Activated CD4-positive, CD25-positive, alpha-beta regulatory T cell treated with anti-CD3 and anti-CD28 coated beads, Interleukin-2, amount 50 U/mL, for 72 hours (primary cell): ENCODE measurements at regions not wholly inside any gene's neighbourhood (a gene's known extent, or its start where the extent isn't known, plus 50 kb on each side); places are given as distances from the start of the nearest gene placed in this dataset.
A peak's percentile ranks its signal among the peaks of the same experiment; 100 is the strongest.
"Not testable (repeated sequence)": the region's sequence is repeated elsewhere in the genome, so short reads cannot be mapped to it uniquely, and the experiment has no call there.

Experiments
- DNase-seq: peaks from one replicate; pipeline ENCODE4 v3.0.0; 2021

GRCh38 chr3:177249203-177249602 is 51.9 kb upstream of the TBL1XR1 start:
- DNase-seq: no peak

GRCh38 chr3:177250151-177250550 is 52.9 kb upstream of the TBL1XR1 start:
- DNase-seq: no peak

- DNase-seq: no peak
Observed at GRCh38 chr3:177251755-177252154, 54.5 kb upstream of the TBL1XR1 start.

- DNase-seq: no peak
Observed at GRCh38 chr3:177257006-177257405, 59.7 kb upstream of the TBL1XR1 start.

GRCh38 chr3:177257625-177258024 is 60.3 kb upstream of the TBL1XR1 start:
- DNase-seq: no peak

- no peak for DNase-seq
Observed at GRCh38 chr3:177262396-177262795, 65.1 kb upstream of the TBL1XR1 start.

- DNase-seq: no peak
Observed at GRCh38 chr3:177263615-177264368, 66.5 kb upstream of the TBL1XR1 start.

GRCh38 chr3:177271811-177272501 is 74.7 kb upstream of the TBL1XR1 start:
- DNase-seq: not testable (repeated sequence)

- no peak for DNase-seq
Observed at GRCh38 chr3:177278016-177278415, 80.7 kb upstream of the TBL1XR1 start.

- no peak for DNase-seq
Observed at GRCh38 chr3:177279118-177279815, 82.0 kb upstream of the TBL1XR1 start.

GRCh38 chr3:177281292-177282118 is 84.2 kb upstream of the TBL1XR1 start:
- no peak for DNase-seq

- DNase-seq: no peak
Observed at GRCh38 chr3:177282119-177282655, 84.9 kb upstream of the TBL1XR1 start.

GRCh38 chr3:177283983-177284382 is 86.7 kb upstream of the TBL1XR1 start:
- no peak for DNase-seq

GRCh38 chr3:177284383-177284881 is 87.2 kb upstream of the TBL1XR1 start:
- peak; percentile 32 for DNase-seq

GRCh38 chr3:177286034-177286433 is 88.8 kb upstream of the TBL1XR1 start:
- DNase-seq: no peak

- DNase-seq: no peak
Observed at GRCh38 chr3:177287231-177287630, 89.9 kb upstream of the TBL1XR1 start.

- DNase-seq: no peak
Observed at GRCh38 chr3:177290633-177291032, 93.4 kb upstream of the TBL1XR1 start.

GRCh38 chr3:177294221-177294620 is 96.9 kb upstream of the TBL1XR1 start:
- DNase-seq: no peak

GRCh38 chr3:177295116-177295515 is 97.8 kb upstream of the TBL1XR1 start:
- no peak for DNase-seq

- DNase-seq: no peak
Observed at GRCh38 chr3:177299250-177299649, 102.0 kb upstream of the TBL1XR1 start.

GRCh38 chr3:177300039-177300833 is 103.0 kb upstream of the TBL1XR1 start:
- no peak for DNase-seq

GRCh38 chr3:177300842-177301241 is 103.6 kb upstream of the TBL1XR1 start:
- no peak for DNase-seq
